ENCODE measurements at regions not wholly inside any gene's neighbourhood (a gene's known extent, or its start where the extent isn't known, plus 50 kb on each side); places are given as distances from the start of the nearest gene placed in this dataset.

GRCh38 chr5:67347821-67348220, 151.2 kb upstream of the CD180 start (continued):
- TF ChIP-seq CTCF (IDR thresholded peaks at IDR 0.05) (no peak), EP300 (IDR thresholded peaks at IDR 0.05) (no peak), CHD4 (IDR thresholded peaks at IDR 0.05; ENCODE audit: borderline replicate concordance) (no peak), USF2 (IDR thresholded peaks at IDR 0.05) (no peak), MYC (IDR thresholded peaks at IDR 0.05; ENCODE audit: borderline replicate concordance, low read length) (no peak), JUNB (IDR thresholded peaks at IDR 0.05) (no peak), CHD2 (IDR thresholded peaks at IDR 0.05; ENCODE audit: low read length, partially characterized antibody) (no peak)

- ChIA-PET POLR2A (no interaction called here), CTCF (no interaction called here)
- ATAC-seq (no peak), DNase-seq (ENCODE audit: low read depth in 1 of 2, low spot score in 1 of 2) (no peak), FAIRE-seq (no peak)
- no peak for TF ChIP-seq ZFP36 (IDR thresholded peaks at IDR 0.05; ENCODE audit: borderline replicate concordance, partially characterized antibody)
- no peak for TF ChIP-seq USF2 (IDR thresholded peaks at IDR 0.05)
- no peak for TF ChIP-seq MYC (IDR thresholded peaks at IDR 0.05; ENCODE audit: borderline replicate concordance, low read length)
- no peak for TF ChIP-seq HOXB13 (CRISPR knock-in tag; IDR thresholded peaks at IDR 0.05; ENCODE audit: low read depth)
- no peak for TF ChIP-seq POLR2A (IDR thresholded peaks at IDR 0.05; ENCODE audit: low read length)
- TF ChIP-seq HDAC2 (IDR thresholded peaks at IDR 0.05): no peak
- no peak for TF ChIP-seq CBX8 (IDR thresholded peaks at IDR 0.05)
- TF ChIP-seq HOXA7 (CRISPR knock-in tag; IDR thresholded peaks at IDR 0.05): no peak
- TF ChIP-seq RCOR1 (IDR thresholded peaks at IDR 0.05; ENCODE audit: low read depth, low read length): no peak
- TF ChIP-seq MAX (IDR thresholded peaks at IDR 0.05): no peak
- no peak for TF ChIP-seq RFX5 (IDR thresholded peaks at IDR 0.05)
- TF ChIP-seq CBX2 (IDR thresholded peaks at IDR 0.05; ENCODE audit: borderline replicate concordance, low read depth): no peak
- TF ChIP-seq HOXB5 (CRISPR knock-in tag; IDR thresholded peaks at IDR 0.05): no peak
- TF ChIP-seq KDM5A (IDR thresholded peaks at IDR 0.05): no peak
- H3K4me1 ChIP-seq: no peaks in the 10 kb centered on the region
- WGBS (ENCODE audit: missing lambda C conversion rate): 5% methylated on average over 2 of the region's 2 CpGs
- H3K4me2 ChIP-seq: no peak overlapping the region
- 0 out of 3 replicates have a peak, but pooled peaks cover 2% of the 10 kb centered on the region for H3K9me3 ChIP-seq
- no peak overlapping the region for H3K4me3 ChIP-seq
- H3K27ac ChIP-seq: no peak overlapping the region
Observed at GRCh38 chr5:67346611-67347010, 150.0 kb upstream of the CD180 start.

- DNase-seq (ENCODE audit: low read depth in 1 of 2, low spot score in 1 of 2) (no peak), FAIRE-seq (no peak), ATAC-seq (no peak)
- 76% methylated on average over 2 of the region's 2 CpGs for whole genome bisulfite sequencing (ENCODE audit: missing lambda C conversion rate)
- ChIA-PET CTCF (no interaction called here), POLR2A (no interaction called here)
- no peaks in the 10 kb centered on the region for H3K4me1 ChIP-seq
- no peak overlapping the region for H3K27ac ChIP-seq
- TF ChIP-seq EHF (CRISPR knock-in tag; IDR thresholded peaks at IDR 0.05) (no peak), MAFK (IDR thresholded peaks at IDR 0.05; ENCODE audit: partially characterized antibody) (no peak), RNF2 (IDR thresholded peaks at IDR 0.05; ENCODE audit: borderline replicate concordance, low read depth) (no peak), RARB (CRISPR knock-in tag; IDR thresholded peaks at IDR 0.05) (no peak), CTCF (IDR thresholded peaks at IDR 0.05) (no peak), HOXB13 (CRISPR knock-in tag; IDR thresholded peaks at IDR 0.05; ENCODE audit: low read depth) (no peak), HEYL (CRISPR knock-in tag; IDR thresholded peaks at IDR 0.05) (no peak), HOXB5 (CRISPR knock-in tag; IDR thresholded peaks at IDR 0.05) (no peak), EHMT2 (IDR thresholded peaks at IDR 0.05; ENCODE audit: low read depth) (no peak), ATOH8 (CRISPR knock-in tag; IDR thresholded peaks at IDR 0.05; ENCODE audit: low read depth) (no peak), CBX2 (IDR thresholded peaks at IDR 0.05; ENCODE audit: borderline replicate concordance, low read depth) (no peak), HMGXB4 (CRISPR knock-in tag; IDR thresholded peaks at IDR 0.05; ENCODE audit: borderline replicate concordance) (no peak), MAX (IDR thresholded peaks at IDR 0.05) (no peak), NFE2L2 (conservative IDR thresholded peaks at IDR 0.05; ENCODE audit: low read length) (no peak)
- H3K4me3 ChIP-seq: no peak overlapping the region
- H3K4me2 ChIP-seq: no peak overlapping the region
- 0 out of 3 replicates have a peak, but pooled peaks cover 2% of the 10 kb centered on the region for H3K9me3 ChIP-seq
Observed at GRCh38 chr5:67344870-67345269, 148.3 kb upstream of the CD180 start.
